Right atrium auricular region (tissue), 2 donors: ENCODE measurements at regions not wholly inside any gene's neighbourhood (a gene's known extent, or its start where the extent isn't known, plus 50 kb on each side); places are given as distances from the start of the nearest gene placed in this dataset.
"Not testable (repeated sequence)": the region's sequence is repeated elsewhere in the genome, so short reads cannot be mapped to it uniquely, and the experiment has no call there.

Experiments used
- DNase-seq: peaks from one replicate; pipeline ENCODE4 v3.0.0-alpha.2; 2019; ENCODE audit warnings: low spot score
- H3K27ac ChIP-seq, 2 donors: fragments of 200-600 bp; sonication (generic); 1 replicate in 1 of 2; 2 replicates in 1 of 2; pipeline ENCODE4 v1.5.1; 2016 to 2019
- H3K27me3 ChIP-seq, 2 donors: fragments of 200-600 bp; sonication (generic); one replicate each; pipeline versions ENCODE4 v1.5.1 to v1.6.0; 2017 to 2019
- H3K36me3 ChIP-seq: fragments of 200-600 bp; sonication (generic); one replicate; pipeline ENCODE4 v1.5.1; 2016
- H3K4me1 ChIP-seq, 2 donors: fragments of 200-600 bp; sonication (generic); one replicate each; pipeline versions ENCODE4 v1.5.1 to v1.6.0; 2017 to 2019
- H3K4me3 ChIP-seq, 2 donors: fragments of 200-600 bp; sonication (generic); 1 replicate in 1 of 2; 2 replicates in 1 of 2; pipeline ENCODE4 v1.5.1; 2017 to 2019; ENCODE audit warnings: mild to moderate bottlenecking in 1 of 2, moderate library complexity in 1 of 2
- H3K9me3 ChIP-seq, 2 donors: fragments of 200-600 bp; sonication (generic); one replicate each; pipeline ENCODE4 v1.5.1; 2019
- TF ChIP-seq, protein P1 (sequence below), 2 donors: fragments of 200-600 bp; sonication (generic); IDR thresholded peaks; one replicate each; pipeline ENCODE4 v1.5.1; 2019; ENCODE audit warnings: antibody characterized with exemption in 2 of 2

DNA sequence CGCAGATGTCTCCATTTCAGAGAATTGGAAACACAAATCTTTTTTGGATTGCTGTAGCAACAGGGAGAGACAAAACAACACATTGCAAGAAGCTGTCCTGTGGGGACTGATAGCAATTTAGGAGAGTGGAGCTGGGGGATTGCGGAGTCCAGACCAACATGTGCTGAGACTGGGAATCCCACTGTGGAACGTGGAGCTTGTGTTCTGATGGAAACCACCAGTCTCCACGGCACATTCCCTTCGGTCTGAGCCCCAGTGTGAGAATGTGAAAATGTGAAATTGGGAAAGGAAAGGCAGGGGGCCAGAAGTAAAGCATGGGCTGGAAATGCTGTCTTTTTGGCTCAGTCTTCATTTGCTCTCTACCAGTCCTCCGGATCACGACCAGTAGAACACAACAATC lies 348.8 kb upstream of the TNC start:
- peak overlapping the region in 1 of 2 donors; percentile 61 for H3K27ac ChIP-seq
- TF ChIP-seq, protein P1, sequence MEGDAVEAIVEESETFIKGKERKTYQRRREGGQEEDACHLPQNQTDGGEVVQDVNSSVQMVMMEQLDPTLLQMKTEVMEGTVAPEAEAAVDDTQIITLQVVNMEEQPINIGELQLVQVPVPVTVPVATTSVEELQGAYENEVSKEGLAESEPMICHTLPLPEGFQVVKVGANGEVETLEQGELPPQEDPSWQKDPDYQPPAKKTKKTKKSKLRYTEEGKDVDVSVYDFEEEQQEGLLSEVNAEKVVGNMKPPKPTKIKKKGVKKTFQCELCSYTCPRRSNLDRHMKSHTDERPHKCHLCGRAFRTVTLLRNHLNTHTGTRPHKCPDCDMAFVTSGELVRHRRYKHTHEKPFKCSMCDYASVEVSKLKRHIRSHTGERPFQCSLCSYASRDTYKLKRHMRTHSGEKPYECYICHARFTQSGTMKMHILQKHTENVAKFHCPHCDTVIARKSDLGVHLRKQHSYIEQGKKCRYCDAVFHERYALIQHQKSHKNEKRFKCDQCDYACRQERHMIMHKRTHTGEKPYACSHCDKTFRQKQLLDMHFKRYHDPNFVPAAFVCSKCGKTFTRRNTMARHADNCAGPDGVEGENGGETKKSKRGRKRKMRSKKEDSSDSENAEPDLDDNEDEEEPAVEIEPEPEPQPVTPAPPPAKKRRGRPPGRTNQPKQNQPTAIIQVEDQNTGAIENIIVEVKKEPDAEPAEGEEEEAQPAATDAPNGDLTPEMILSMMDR (IDR thresholded peaks at IDR 0.05), result no peak
- DNase-seq, result peak; percentile 68
- peaks cover 0 to 12% of the 10 kb centered on the region in 2 donors for H3K9me3 ChIP-seq
- no peak overlapping the region for H3K4me3 ChIP-seq
- H3K27me3 ChIP-seq, result no peaks in the 10 kb centered on the region
- H3K36me3 ChIP-seq, result no peaks in the 10 kb centered on the region
- H3K4me1 ChIP-seq, result no peaks in the 10 kb centered on the region

DNA sequence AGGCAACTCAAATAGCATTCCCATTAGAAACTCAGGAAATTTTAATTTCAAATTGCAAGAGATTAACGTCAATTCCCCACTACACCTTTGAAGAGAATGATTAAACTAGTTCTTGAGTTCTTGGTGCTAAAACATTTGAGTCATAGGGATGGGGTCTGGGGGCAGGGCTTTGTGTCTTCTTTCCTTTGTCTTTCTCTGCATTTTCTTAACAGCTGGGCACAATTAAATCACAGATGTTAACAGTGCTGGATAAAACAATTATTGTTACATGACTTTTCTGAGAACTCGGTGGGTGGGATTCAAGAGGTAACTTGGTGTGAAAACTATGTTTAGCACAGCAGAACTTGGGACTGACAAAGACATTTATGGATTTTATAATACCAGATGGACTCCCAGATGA lies 351.9 kb upstream of the TNC start:
- H3K27me3 ChIP-seq, result no peaks in the 10 kb centered on the region
- H3K27ac ChIP-seq, result no peak overlapping the region
- no peaks in the 10 kb centered on the region for H3K36me3 ChIP-seq
- no peak overlapping the region for H3K4me3 ChIP-seq
- no peaks in the 10 kb centered on the region for H3K4me1 ChIP-seq
- no peak for DNase-seq
- TF ChIP-seq, protein P1 (IDR thresholded peaks at IDR 0.05), result no peak
- H3K9me3 ChIP-seq, result peaks cover 0 to 12% of the 10 kb centered on the region in 2 donors

DNA sequence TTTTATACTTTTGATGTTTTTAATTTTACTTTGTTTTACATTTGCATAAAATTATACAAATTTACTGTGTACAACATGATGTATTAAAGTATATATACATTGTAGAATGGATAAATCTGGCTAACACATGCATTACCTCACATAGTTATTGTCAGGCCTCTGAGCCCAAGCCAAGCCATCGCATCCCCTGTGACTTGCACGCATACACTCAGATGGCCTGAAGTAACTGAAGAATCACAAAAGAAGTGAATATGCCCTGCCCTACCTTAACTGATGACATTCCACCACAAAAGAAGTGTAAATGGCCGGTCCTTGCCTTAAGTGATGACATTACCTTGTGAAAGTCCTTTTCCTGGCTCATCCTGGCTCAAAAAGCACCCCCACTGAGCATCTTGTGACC lies 355.1 kb upstream of the TNC start:
- DNase-seq, H3K27ac ChIP-seq, H3K9me3 ChIP-seq, H3K27me3 ChIP-seq, H3K4me1 ChIP-seq, H3K36me3 ChIP-seq, H3K4me3 ChIP-seq: not testable (repeated sequence)

DNA sequence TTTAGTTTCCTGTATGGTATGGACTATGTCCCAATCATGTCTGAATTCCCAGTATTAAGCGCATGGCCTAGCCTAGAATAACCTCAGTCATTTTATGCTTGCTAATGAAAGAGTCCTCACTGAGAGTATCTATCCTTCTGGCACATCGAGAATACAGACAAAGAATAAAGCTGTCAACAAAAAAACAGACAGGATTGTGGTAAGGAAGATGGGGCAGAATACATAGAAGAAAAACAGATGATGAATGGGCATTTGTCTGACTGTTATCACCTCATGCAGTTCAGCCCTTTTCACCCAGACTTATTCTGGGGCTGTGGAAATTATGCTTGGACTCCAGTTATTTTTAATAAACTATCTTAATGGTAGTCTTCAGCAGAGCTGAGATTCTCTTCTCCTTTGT lies 363.8 kb upstream of the TNC start:
- no peaks in the 10 kb centered on the region for H3K36me3 ChIP-seq
- TF ChIP-seq, protein P1 (IDR thresholded peaks at IDR 0.05), result no peak
- no peaks in the 10 kb centered on the region for H3K4me1 ChIP-seq
- H3K9me3 ChIP-seq, result no peaks in the 10 kb centered on the region
- H3K27ac ChIP-seq, result no peak overlapping the region
- no peak overlapping the region for H3K4me3 ChIP-seq
- DNase-seq, result no peak
- H3K27me3 ChIP-seq, result no peaks in the 10 kb centered on the region

DNA sequence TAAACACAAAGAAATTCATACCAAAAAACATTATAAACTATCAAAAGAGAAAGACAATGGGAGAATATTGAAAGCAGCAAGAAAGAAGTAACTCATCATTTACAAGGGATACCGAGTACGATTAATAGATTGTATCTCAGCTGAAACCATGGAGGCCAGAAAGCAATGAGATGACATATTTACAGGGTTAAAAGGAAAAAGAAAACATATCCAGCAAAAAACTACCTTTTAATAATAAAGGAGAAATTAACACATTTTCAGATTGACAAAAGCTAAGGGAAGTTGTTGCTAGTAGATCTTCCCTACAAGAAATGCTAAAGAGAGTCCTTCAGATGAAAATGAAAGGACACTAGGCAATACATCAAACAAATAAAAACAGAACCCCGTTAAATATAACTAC lies 364.8 kb upstream of the TNC start:
- Histone ChIP-seq H3K27me3 (no peaks in the 10 kb centered on the region), H3K4me3 (no peak overlapping the region), H3K36me3 (no peaks in the 10 kb centered on the region), H3K9me3 (no peaks in the 10 kb centered on the region), H3K4me1 (no peaks in the 10 kb centered on the region), H3K27ac (no peak overlapping the region)
- TF ChIP-seq, protein P1 (IDR thresholded peaks at IDR 0.05), result no peak
- no peak for DNase-seq

DNA sequence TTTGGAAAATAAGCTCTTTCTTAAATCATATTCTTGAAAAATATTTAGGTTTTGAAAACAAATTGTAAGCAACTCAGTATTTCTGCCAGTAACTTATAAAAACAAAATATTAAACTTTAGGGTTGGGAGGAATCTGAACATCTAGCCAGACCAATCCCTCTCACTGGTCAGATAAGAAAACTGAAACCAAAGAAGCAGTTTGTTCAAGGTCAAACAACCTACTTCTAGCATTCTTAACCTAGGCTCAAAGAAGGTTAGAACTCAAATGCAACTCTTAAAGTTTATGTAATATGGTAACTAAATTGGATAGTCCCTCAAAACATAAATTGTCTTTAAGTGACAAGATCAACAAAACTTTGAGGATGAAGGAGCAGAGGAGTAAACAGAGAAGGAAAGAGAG lies 374.9 kb upstream of the TNC start:
- H3K36me3 ChIP-seq, result no peaks in the 10 kb centered on the region
- TF ChIP-seq, protein P1 (IDR thresholded peaks at IDR 0.05), result no peak
- no peak for DNase-seq
- no peaks in the 10 kb centered on the region for H3K9me3 ChIP-seq
- no peak overlapping the region for H3K27ac ChIP-seq
- H3K4me3 ChIP-seq, result no peak overlapping the region
- no peaks in the 10 kb centered on the region for H3K27me3 ChIP-seq
- no peaks in the 10 kb centered on the region for H3K4me1 ChIP-seq
